Brain microvascular endothelial cell (primary cell): ENCODE measurements at regions not wholly inside any gene's neighbourhood (a gene's known extent, or its start where the extent isn't known, plus 50 kb on each side); places are given as distances from the start of the nearest gene placed in this dataset.
"Not testable (repeated sequence)": the region's sequence is repeated elsewhere in the genome, so short reads cannot be mapped to it uniquely, and the experiment has no call there.

ENCODE experiments used
- DNase-seq: peaks from one replicate; pipeline ENCODE4 v3.0.0-alpha.2; 2020
- H3K27ac ChIP-seq: fragments of 250-450 bp; sonication (Bioruptor Pico); 2 replicates; pipeline ENCODE4 v1.5.1; 2020; ENCODE audit warnings: mild to moderate bottlenecking, moderate library complexity
- H3K27me3 ChIP-seq: fragments of 250-450 bp; sonication (Bioruptor Pico); replicated peaks from 2 replicates; pipeline ENCODE4 v1.5.1; 2020; ENCODE audit warnings: mild to moderate bottlenecking
- H3K36me3 ChIP-seq: fragments of 250-450 bp; sonication (Bioruptor Pico); replicated peaks from 2 replicates; pipeline ENCODE4 v1.5.1; 2020; ENCODE audit warnings: mild to moderate bottlenecking
- H3K4me3 ChIP-seq: 2 replicates; pipeline ENCODE4 v1.5.1; 2011; ENCODE audit warnings: low read depth, mild to moderate bottlenecking, control low read depth, low read length, moderate library complexity
- in situ Hi-C: cut with HindIII; loops from 2 replicates; pipeline ENCODE4 v1.10.0; 2017; ENCODE audit warnings: low sequenced_read_pairs, low pct_ligation_motif_present
- TF ChIP-seq, protein P1 (sequence below): IDR thresholded peaks from 2 replicates; pipeline ENCODE4 v1.5.1; 2011; ENCODE audit warnings: low read depth, mild to moderate bottlenecking, moderate library complexity, low read length, control low read depth, inconsistent platforms; ENCODE audit errors: missing control alignments

GRCh38 chr7:86989407-86989806 lies 70.0 kb downstream of the ELAPOR2 start:
- Histone ChIP-seq H3K27me3 (no peaks in the 10 kb centered on the region), H3K27ac (no peak overlapping the region), H3K4me3 (no peak overlapping the region), H3K36me3 (no peaks in the 10 kb centered on the region)
- in situ Hi-C loops, result no loop called here
- DNase-seq, result no peak
- TF ChIP-seq, protein P1, sequence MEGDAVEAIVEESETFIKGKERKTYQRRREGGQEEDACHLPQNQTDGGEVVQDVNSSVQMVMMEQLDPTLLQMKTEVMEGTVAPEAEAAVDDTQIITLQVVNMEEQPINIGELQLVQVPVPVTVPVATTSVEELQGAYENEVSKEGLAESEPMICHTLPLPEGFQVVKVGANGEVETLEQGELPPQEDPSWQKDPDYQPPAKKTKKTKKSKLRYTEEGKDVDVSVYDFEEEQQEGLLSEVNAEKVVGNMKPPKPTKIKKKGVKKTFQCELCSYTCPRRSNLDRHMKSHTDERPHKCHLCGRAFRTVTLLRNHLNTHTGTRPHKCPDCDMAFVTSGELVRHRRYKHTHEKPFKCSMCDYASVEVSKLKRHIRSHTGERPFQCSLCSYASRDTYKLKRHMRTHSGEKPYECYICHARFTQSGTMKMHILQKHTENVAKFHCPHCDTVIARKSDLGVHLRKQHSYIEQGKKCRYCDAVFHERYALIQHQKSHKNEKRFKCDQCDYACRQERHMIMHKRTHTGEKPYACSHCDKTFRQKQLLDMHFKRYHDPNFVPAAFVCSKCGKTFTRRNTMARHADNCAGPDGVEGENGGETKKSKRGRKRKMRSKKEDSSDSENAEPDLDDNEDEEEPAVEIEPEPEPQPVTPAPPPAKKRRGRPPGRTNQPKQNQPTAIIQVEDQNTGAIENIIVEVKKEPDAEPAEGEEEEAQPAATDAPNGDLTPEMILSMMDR, result no peak

GRCh38 chr7:86987834-86988233 lies 71.6 kb downstream of the ELAPOR2 start:
- H3K27ac ChIP-seq, in situ Hi-C loops, H3K36me3 ChIP-seq, DNase-seq, H3K27me3 ChIP-seq, H3K4me3 ChIP-seq: not testable (repeated sequence)

DNA sequence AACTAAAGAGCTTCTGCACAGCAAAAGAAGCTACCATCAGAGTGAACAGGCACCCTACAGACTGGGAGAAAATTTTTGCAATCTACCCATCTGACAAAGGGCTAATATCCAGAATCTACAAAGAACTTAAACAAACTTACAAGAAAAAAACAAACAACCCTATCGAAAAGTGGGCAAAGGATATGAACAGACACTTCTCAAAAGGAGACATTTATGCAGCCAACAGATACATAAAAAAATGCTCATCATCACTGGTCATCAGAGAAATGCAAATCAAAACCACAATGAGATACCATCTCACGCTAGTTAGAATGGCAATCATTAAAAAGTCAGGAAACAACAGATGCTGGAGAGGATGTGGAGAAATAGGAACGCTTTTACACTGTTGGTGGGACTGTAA lies 72.1 kb downstream of the ELAPOR2 start:
- H3K4me3 ChIP-seq, DNase-seq, H3K27me3 ChIP-seq, H3K36me3 ChIP-seq, H3K27ac ChIP-seq, in situ Hi-C loops: not testable (repeated sequence)

DNA sequence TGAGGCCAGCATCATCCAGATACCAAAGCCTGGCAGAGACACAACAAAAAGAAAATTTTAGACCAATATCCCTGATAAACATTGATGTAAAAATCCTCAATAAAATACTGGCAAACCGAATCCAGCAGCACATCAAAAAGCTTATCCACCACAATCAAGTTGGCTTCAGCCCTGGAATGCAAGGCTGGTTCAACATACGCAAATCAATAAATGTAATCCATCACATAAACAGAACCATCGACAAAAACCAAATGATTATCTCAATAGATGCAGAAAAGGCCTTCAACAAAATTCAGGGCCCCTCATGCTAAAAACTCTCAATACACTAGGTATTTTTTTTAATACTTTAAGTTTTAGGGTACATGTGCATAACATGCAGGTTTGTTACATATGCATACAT lies 74.1 kb downstream of the ELAPOR2 start:
- H3K27me3 ChIP-seq, H3K27ac ChIP-seq, H3K36me3 ChIP-seq, H3K4me3 ChIP-seq, in situ Hi-C loops, DNase-seq: not testable (repeated sequence)

DNA sequence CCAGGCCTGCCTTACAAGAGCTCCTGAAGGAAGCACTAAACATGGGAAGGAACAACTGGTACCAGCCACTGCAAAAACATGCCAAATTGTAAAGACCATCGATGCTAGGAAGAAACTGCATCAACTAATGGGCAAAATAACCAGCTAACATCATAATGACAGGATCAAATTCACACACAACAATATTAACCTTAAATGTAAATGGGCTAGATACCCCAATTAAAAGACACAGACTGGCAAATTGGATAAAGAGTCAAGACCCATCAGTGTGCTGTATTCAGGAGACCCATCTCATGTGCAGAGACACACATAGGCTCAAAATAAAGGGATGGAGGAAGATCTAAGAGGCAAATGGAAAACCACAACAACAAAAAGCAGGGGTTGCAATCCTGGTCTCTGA lies 75.8 kb downstream of the ELAPOR2 start:
- H3K36me3 ChIP-seq, in situ Hi-C loops, DNase-seq, H3K27me3 ChIP-seq, H3K27ac ChIP-seq, H3K4me3 ChIP-seq: not testable (repeated sequence)

- H3K27ac ChIP-seq, DNase-seq, H3K4me3 ChIP-seq, in situ Hi-C loops, H3K27me3 ChIP-seq, H3K36me3 ChIP-seq: not testable (repeated sequence)
Observed at GRCh38 chr7:86981937-86982336, 77.5 kb downstream of the ELAPOR2 start.

- in situ Hi-C loops, result no loop called here
- H3K36me3 ChIP-seq, result no peaks in the 10 kb centered on the region
- no peak for DNase-seq
- H3K4me3 ChIP-seq, result no peak overlapping the region
- no peak overlapping the region for H3K27ac ChIP-seq
- TF ChIP-seq, protein P1, result no peak
- no peaks in the 10 kb centered on the region for H3K27me3 ChIP-seq
Observed at GRCh38 chr7:86981127-86981526, 78.3 kb downstream of the ELAPOR2 start.

DNA sequence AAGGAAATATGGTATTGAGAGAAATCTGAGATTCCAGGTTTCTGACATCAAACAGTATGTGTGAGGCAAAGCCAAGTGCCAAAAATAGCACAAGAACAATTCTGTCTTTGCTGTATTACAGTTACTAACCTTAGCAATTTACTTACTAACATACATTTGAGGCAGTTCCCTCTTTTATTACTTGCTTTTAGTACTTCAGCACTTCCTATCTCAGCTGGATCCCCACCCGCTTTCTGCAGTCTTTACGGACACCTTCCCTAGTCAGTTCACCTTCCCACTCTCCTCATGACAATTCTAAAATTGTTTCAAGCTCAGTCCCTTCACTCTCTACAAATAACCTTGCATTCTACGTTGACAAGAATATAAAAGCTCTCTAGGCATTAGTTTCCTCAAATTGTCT lies 79.2 kb downstream of the ELAPOR2 start:
- Histone ChIP-seq H3K27ac (no peak overlapping the region), H3K36me3 (no peaks in the 10 kb centered on the region), H3K4me3 (no peak overlapping the region), H3K27me3 (no peaks in the 10 kb centered on the region)
- TF ChIP-seq, protein P1, result no peak
- no peak for DNase-seq
- in situ Hi-C loops, result no loop called here
